GM13976 (cell line): ENCODE measurements at regions not wholly inside any gene's neighbourhood (a gene's known extent, or its start where the extent isn't known, plus 50 kb on each side); places are given as distances from the start of the nearest gene placed in this dataset.
A peak's percentile ranks its signal among the peaks of the same experiment; 100 is the strongest.

Experiments
- DNase-seq: peaks from one replicate; pipeline ENCODE4 v3.0.0; 2012; ENCODE audit warnings: low spot score
- in situ Hi-C: fragments of 300-500 bp; cut with MboI; formaldehyde crosslinking; loops from one replicate; pipeline ENCODE4 v1.12.0; 2022; ENCODE audit warnings: low sequenced_read_pairs, mixed read lengths, inconsistent platforms; ENCODE audit not compliant: unreplicated experiment
- TF ChIP-seq, protein P1 (sequence below): IDR thresholded peaks from 2 replicates; pipeline ENCODE4 v1.5.1; 2012; ENCODE audit warnings: borderline replicate concordance, mild to moderate bottlenecking; ENCODE audit not compliant: insufficient read depth; ENCODE audit errors: extremely low read depth, missing control alignments, control extremely low read depth

DNA sequence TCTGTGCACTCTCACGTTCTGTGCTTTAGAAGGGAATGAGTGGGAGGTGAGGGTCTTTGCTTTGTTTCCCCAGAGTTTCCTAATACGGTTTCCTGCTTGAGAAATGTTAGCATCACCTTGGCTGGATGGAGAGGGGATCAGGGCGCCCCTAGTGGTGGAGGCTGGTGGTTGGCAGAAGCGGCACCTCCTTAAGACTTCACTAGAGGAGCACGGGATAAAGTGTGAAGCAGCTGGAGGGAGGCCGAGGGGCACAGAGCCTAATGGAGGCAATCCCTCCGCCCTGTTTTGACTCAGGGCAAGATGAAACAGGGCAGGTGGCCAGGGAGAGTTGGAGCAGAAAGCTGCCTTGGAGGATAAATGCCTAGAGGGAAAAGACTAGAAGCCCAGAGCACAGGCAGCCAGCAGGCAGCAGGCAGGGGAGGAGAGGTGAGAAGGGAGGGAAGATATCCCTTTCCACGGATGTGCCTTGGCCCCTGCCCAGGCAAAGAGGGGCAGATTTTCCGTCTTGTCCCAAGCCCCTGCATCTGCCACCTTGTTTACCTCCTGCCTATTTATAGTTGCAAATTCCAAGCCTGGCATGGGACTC is 56.0 kb upstream of the BTRC start:
- DNase-seq = peak; percentile 76
- in situ Hi-C loops = loop anchor here (25.0 kb wide), 1 partner anchor 139 kb away; no protein-coding TSS in a partner anchor
- TF ChIP-seq, protein P1, sequence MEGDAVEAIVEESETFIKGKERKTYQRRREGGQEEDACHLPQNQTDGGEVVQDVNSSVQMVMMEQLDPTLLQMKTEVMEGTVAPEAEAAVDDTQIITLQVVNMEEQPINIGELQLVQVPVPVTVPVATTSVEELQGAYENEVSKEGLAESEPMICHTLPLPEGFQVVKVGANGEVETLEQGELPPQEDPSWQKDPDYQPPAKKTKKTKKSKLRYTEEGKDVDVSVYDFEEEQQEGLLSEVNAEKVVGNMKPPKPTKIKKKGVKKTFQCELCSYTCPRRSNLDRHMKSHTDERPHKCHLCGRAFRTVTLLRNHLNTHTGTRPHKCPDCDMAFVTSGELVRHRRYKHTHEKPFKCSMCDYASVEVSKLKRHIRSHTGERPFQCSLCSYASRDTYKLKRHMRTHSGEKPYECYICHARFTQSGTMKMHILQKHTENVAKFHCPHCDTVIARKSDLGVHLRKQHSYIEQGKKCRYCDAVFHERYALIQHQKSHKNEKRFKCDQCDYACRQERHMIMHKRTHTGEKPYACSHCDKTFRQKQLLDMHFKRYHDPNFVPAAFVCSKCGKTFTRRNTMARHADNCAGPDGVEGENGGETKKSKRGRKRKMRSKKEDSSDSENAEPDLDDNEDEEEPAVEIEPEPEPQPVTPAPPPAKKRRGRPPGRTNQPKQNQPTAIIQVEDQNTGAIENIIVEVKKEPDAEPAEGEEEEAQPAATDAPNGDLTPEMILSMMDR = peak; percentile 93

DNA sequence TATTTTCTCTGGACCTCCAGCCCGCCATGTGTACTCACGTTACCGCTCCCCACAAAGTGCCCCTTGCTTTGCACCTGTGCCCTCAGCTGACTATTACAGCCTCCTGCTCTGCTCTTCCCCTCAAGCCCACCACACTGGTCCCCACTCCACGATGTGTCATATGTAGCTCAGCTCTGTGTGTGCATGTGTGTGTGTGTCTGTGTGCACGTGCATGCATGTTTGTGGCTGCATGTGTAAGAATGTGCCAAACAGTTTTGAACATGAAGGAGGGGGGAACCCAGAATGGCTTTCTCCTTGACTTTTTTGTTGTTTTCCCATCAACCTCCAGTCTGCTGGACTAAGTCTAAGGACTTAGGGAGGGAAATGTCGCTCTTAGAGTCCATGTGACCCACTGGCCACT is 54.8 kb upstream of the BTRC start:
- TF ChIP-seq, protein P1 = no peak
- no peak for DNase-seq
- in situ Hi-C loops = loop anchor here (25.0 kb wide), 1 partner anchor 138 kb away; no protein-coding TSS in a partner anchor

DNA sequence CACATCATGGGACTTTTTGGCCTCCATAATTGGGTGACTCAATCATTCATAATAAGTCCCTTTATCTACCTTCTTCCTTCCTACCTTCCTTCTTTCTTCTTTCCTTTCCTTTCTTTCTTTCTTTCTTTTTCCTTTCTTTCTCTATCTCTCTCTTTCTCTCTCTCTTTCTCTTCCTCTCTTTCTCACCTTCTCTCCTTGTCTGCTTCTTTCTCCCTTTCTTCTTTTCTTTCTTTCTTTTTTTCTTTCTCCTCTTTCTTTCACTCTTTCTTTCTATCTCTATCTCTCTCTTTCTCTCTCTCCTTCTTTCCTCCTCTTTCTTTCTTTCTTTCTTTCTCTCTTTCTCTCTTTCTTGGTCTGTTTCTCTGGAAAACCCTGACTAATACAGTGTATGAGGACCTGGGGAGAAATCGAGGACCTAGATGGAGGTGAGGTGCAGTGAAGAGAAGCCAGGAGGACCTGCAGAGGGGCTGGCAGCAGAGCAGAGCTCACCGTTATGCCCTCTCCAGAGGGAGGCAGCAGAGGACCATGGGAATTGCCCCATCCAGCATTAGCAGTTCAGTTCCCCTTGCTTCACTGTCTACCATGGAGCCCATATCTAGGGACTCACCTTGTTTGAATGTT is 52.7 kb upstream of the BTRC start:
- in situ Hi-C loops = loop anchor here (25.0 kb wide), 1 partner anchor 261 kb away; no protein-coding TSS in a partner anchor
- DNase-seq = peak; percentile 51
- TF ChIP-seq, protein P1 = peak; percentile 56

DNA sequence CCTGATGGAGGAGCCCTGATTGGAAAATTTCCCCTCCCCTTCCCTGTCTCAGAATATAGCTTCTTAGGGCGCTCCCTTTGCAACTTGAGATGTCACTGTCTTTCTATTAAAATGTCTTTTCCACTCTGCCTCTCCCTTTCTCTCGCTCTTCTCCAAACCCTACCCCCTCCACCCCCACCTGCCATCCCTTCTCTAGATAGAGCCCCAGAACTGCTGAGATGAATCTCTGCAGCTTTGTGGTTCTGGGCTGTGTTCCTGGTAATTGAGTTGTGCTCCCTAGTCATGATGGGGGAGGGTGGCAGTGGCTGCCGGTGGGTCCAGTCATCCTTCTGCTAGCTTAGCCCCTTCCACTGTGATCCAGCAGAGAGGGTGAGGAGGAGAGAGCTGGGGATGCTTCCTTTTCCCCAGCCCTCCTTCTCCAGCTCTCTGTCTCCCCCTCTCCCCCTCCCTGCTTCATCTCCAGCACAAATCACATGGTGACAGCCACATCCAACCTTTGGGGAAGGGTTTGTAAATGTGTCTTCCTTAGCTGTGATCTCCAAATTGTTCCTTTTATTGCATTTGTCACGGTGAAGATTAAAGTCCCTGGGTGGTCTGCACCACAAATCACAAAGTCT is 50.8 kb upstream of the BTRC start:
- in situ Hi-C loops = loop anchor here (25.0 kb wide), 1 partner anchor 259 kb away; no protein-coding TSS in a partner anchor
- TF ChIP-seq, protein P1 = no peak
- DNase-seq = no peak
